ENCODE measurements at regions not wholly inside any gene's neighbourhood (a gene's known extent, or its start where the extent isn't known, plus 50 kb on each side); places are given as distances from the start of the nearest gene placed in this dataset.

- Histone ChIP-seq H3K27me3 (no peaks in the 10 kb centered on the region), H3K9me3 (no peaks in the 10 kb centered on the region), H3K4me1 (peaks cover 0 to 3% (median under 1%) of the 10 kb centered on the region in 4 donors), H3K4me3 (no peak overlapping the region), H3K27ac (no peak overlapping the region), H3K36me3 (no peaks in the 10 kb centered on the region)
- intact Hi-C loops (cut with DNase I; ENCODE audit: low total_unique reads): no loop called here
- TF ChIP-seq CTCF (IDR thresholded peaks at IDR 0.05): no peak
- no peak for DNase-seq
These were observed 315.5 kb downstream of the PRL start for GRCh38 chr6:21981235-21981833.

- Histone ChIP-seq H3K36me3 (no peaks in the 10 kb centered on the region), H3K27me3 (no peaks in the 10 kb centered on the region), H3K27ac (no peak overlapping the region), H3K4me3 (no peak overlapping the region), H3K4me1 (peaks cover 0 to 17% (median 11%) of the 10 kb centered on the region in 4 donors), H3K9me3 (no peaks in the 10 kb centered on the region)
- DNase-seq: no peak
- TF ChIP-seq CTCF (IDR thresholded peaks at IDR 0.05): no peak
- intact Hi-C loops (cut with DNase I; ENCODE audit: low total_unique reads): no loop called here
These were observed 312.7 kb downstream of the PRL start for GRCh38 chr6:21984135-21984534.

DNA sequence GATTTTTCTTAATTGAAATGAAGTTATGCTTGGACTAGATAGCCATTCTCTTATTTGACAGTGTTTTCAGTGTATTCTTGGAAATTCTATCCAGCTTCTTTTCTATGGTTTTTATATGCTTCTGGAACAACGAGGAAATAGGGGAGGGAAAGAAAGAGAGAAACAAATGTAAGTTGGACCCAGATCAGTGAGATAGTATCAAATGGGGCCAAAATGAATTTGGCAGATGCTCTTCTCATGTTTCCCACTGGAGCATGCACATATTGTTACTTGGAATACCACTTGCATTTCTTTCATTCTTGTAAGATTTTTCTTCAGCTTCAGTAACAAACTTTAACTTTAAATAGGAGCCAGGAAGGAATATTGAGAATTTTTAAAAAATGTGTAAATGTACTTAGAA lies 312.3 kb downstream of the PRL start:
- H3K27me3 ChIP-seq: no peaks in the 10 kb centered on the region
- DNase-seq: no peak
- TF ChIP-seq CTCF (IDR thresholded peaks at IDR 0.05): no peak
- H3K4me3 ChIP-seq: no peak overlapping the region
- peaks cover 0 to 17% (median 11%) of the 10 kb centered on the region in 4 donors for H3K4me1 ChIP-seq
- no peak overlapping the region for H3K27ac ChIP-seq
- intact Hi-C loops (cut with DNase I; ENCODE audit: low total_unique reads): no loop called here
- H3K9me3 ChIP-seq: no peaks in the 10 kb centered on the region
- H3K36me3 ChIP-seq: no peaks in the 10 kb centered on the region

DNA sequence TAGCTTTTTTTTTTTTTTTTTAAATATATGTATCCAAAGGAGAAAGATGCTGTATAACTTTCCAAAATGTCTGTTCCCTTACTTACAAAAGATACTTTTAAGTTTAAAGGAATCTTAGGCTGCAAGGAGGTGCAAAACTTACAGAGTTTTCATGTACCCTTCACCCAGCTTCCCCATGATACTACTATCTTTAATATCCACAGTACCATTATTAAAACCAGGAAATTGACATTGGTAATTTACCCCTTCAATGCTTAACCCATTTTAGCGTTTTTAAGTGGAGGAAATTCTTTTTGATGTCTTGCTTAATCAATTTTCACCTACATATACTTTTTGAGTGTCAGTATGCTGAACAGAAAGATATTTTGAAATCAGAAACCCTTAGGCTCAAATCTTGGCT lies 310.9 kb downstream of the PRL start:
- TF ChIP-seq CTCF (IDR thresholded peaks at IDR 0.05): no peak
- Histone ChIP-seq H3K9me3 (no peaks in the 10 kb centered on the region), H3K36me3 (no peaks in the 10 kb centered on the region), H3K4me3 (no peak overlapping the region), H3K27ac (no peak overlapping the region), H3K4me1 (peaks cover 0 to 17% (median 11%) of the 10 kb centered on the region in 4 donors), H3K27me3 (no peaks in the 10 kb centered on the region)
- no peak for DNase-seq
- intact Hi-C loops (cut with DNase I; ENCODE audit: low total_unique reads): no loop called here

DNA sequence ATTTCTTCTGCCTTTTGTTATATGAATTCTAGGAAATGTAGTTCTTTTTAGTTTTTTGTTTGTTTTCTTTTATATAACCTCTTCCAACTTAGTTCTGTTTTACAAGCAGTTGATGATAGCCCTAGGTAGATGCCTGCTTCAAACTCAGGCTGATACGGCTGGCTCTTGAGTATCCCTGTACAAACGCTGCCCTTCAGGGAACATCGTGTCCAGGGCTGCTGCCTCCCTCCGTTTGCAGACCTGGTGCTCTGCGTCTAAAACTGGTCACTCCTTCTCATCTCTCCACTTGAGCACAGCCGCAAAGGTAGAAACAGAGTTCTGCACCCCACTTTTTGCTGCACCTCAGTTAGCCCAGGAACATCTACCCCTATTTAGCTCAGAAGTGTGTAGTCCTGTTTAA lies 310.1 kb downstream of the PRL start:
- H3K36me3 ChIP-seq: no peaks in the 10 kb centered on the region
- H3K4me3 ChIP-seq: no peak overlapping the region
- no peak for TF ChIP-seq CTCF (IDR thresholded peaks at IDR 0.05)
- DNase-seq: no peak
- no peaks in the 10 kb centered on the region for H3K27me3 ChIP-seq
- peaks cover 0 to 17% (median 11%) of the 10 kb centered on the region in 4 donors for H3K4me1 ChIP-seq
- H3K27ac ChIP-seq: peak overlapping the region; percentile 36 to 63
- intact Hi-C loops (cut with DNase I; ENCODE audit: low total_unique reads): no loop called here
- H3K9me3 ChIP-seq: no peaks in the 10 kb centered on the region
